Neural cell (in vitro differentiated cells): ENCODE measurements at regions not wholly inside any gene's neighbourhood (a gene's known extent, or its start where the extent isn't known, plus 50 kb on each side); places are given as distances from the start of the nearest gene placed in this dataset.

Experiments used
- CTCF ChIP-seq: fragments of 450-650 bp; IDR thresholded peaks from 2 replicates; pipeline ENCODE4 v1.5.1; 2014; ENCODE audit warnings: antibody characterized with exemption, mild to moderate bottlenecking, moderate library complexity; ENCODE audit not compliant: poor library complexity, severe bottlenecking
- POLR2AphosphoS5 ChIP-seq: IDR thresholded peaks from 2 replicates; pipeline ENCODE4 v1.6.1; 2012

- no peak for TF ChIP-seq CTCF
- TF ChIP-seq POLR2AphosphoS5 = no peak
Observed at GRCh38 chr2:117613101-117613500, 201.4 kb upstream of the DDX18 start.
